Lower lobe of right lung (tissue), 2 donors: ENCODE measurements at regions not wholly inside any gene's neighbourhood (a gene's known extent, or its start where the extent isn't known, plus 50 kb on each side); places are given as distances from the start of the nearest gene placed in this dataset.

ENCODE experiments used
- ATAC-seq, 2 donors: fragments of 200-7000 bp; cut with Tn5 transposase; one replicate each; pipeline ENCODE4 v1.9.1; 2020 to 2022; ENCODE audit warnings: mild to moderate bottlenecking in 2 of 2, moderate library complexity in 2 of 2
- DNase-seq: peaks from one replicate; pipeline ENCODE4 v3.0.0-alpha.2; 2020
- H3K27ac ChIP-seq: fragments of 200-600 bp; one replicate; pipeline ENCODE4 v1.8.0; 2022
- H3K27me3 ChIP-seq: fragments of 200-600 bp; one replicate; pipeline ENCODE4 v1.8.0; 2022; ENCODE audit warnings: low read depth
- H3K36me3 ChIP-seq: fragments of 200-600 bp; one replicate; pipeline ENCODE4 v1.8.0; 2022; ENCODE audit warnings: mild to moderate bottlenecking
- H3K4me1 ChIP-seq: fragments of 200-600 bp; one replicate; pipeline ENCODE4 v1.8.0; 2022
- H3K4me3 ChIP-seq: fragments of 200-600 bp; one replicate; pipeline ENCODE4 v1.8.0; 2022; ENCODE audit warnings: mild to moderate bottlenecking
- H3K9me3 ChIP-seq: fragments of 200-600 bp; one replicate; pipeline ENCODE4 v1.8.0; 2022
- CTCF ChIP-seq: fragments of 200-600 bp; IDR thresholded peaks from one replicate; pipeline ENCODE4 v1.8.0; 2022; ENCODE audit warnings: antibody characterized with exemption, mild to moderate bottlenecking
- intact Hi-C: fragments of 100-400 bp; cut with DNase I; formaldehyde crosslinking; loops from one replicate; pipeline ENCODE4 v1.11.0; 2022
- donor health status: DM: no; HTN: yes; CAD: no; lungs with severe emphysema.

- Histone ChIP-seq H3K36me3 (no peaks in the 10 kb centered on the region), H3K27ac (no peak overlapping the region), H3K9me3 (no peaks in the 10 kb centered on the region), H3K4me1 (no peaks in the 10 kb centered on the region), H3K4me3 (no peak overlapping the region), H3K27me3 (no peaks in the 10 kb centered on the region)
- intact Hi-C loops, result no loop called here
- DNase-seq (no peak), ATAC-seq (no peak)
- no peak for TF ChIP-seq CTCF
Observed at GRCh38 chrX:99653352-99653751, 756.7 kb downstream of the PCDH19 start.

- Histone ChIP-seq H3K4me3 (no peak overlapping the region), H3K27me3 (no peaks in the 10 kb centered on the region), H3K36me3 (no peaks in the 10 kb centered on the region), H3K27ac (no peak overlapping the region), H3K4me1 (no peaks in the 10 kb centered on the region), H3K9me3 (no peaks in the 10 kb centered on the region)
- no peak for TF ChIP-seq CTCF
- intact Hi-C loops, result no loop called here
- no peak for ATAC-seq
- DNase-seq, result no peak
Observed at GRCh38 chrX:99613041-99613440, 797.0 kb downstream of the PCDH19 start.

GRCh38 chrX:99603091-99603814, 806.8 kb downstream of the PCDH19 start:
- intact Hi-C loops, result no loop called here
- no peak for ATAC-seq
- no peaks in the 10 kb centered on the region for H3K27me3 ChIP-seq

GRCh38 chrX:99602107-99602506, 808.0 kb downstream of the PCDH19 start:
- H3K36me3 ChIP-seq, result no peaks in the 10 kb centered on the region
- H3K4me1 ChIP-seq, result no peaks in the 10 kb centered on the region
- no peak overlapping the region for H3K4me3 ChIP-seq
- H3K27ac ChIP-seq, result no peak overlapping the region
- ATAC-seq, result no peak
- no peak for TF ChIP-seq CTCF
- intact Hi-C loops, result no loop called here
- H3K9me3 ChIP-seq, result no peaks in the 10 kb centered on the region
- no peak for DNase-seq
- no peaks in the 10 kb centered on the region for H3K27me3 ChIP-seq

More at GRCh38 chrX:99603091-99603814, 806.8 kb downstream of the PCDH19 start:
- no peak overlapping the region for H3K4me3 ChIP-seq
- no peaks in the 10 kb centered on the region for H3K9me3 ChIP-seq
- no peak for TF ChIP-seq CTCF
- H3K36me3 ChIP-seq, result no peaks in the 10 kb centered on the region
- no peaks in the 10 kb centered on the region for H3K4me1 ChIP-seq
- no peak overlapping the region for H3K27ac ChIP-seq
- no peak for DNase-seq

- H3K27me3 ChIP-seq, result no peaks in the 10 kb centered on the region
- no peak overlapping the region for H3K4me3 ChIP-seq
- TF ChIP-seq CTCF, result no peak
- no peak overlapping the region for H3K27ac ChIP-seq
- intact Hi-C loops, result no loop called here
- no peak for DNase-seq
- no peaks in the 10 kb centered on the region for H3K9me3 ChIP-seq
- ATAC-seq, result no peak
- no peaks in the 10 kb centered on the region for H3K4me1 ChIP-seq
- H3K36me3 ChIP-seq, result no peaks in the 10 kb centered on the region
Observed at GRCh38 chrX:99588936-99589335, 821.1 kb downstream of the PCDH19 start.
